IPS-18c (cell line): ENCODE measurements at regions not wholly inside any gene's neighbourhood (a gene's known extent, or its start where the extent isn't known, plus 50 kb on each side); places are given as distances from the start of the nearest gene placed in this dataset.
"Not testable (repeated sequence)": the region's sequence is repeated elsewhere in the genome, so short reads cannot be mapped to it uniquely, and the experiment has no call there.

Source experiments
- H3K4me3 ChIP-seq: 2 replicates; pipeline ENCODE4 v1.7.0; 2013; ENCODE audit warnings: low read depth, mild to moderate bottlenecking, low read length, moderate library complexity; ENCODE audit not compliant: insufficient read depth
- H3K9me3 ChIP-seq: one replicate; pipeline ENCODE4 v1.6.1; 2013; ENCODE audit warnings: mild to moderate bottlenecking, low read length, moderate library complexity; ENCODE audit not compliant: control insufficient read depth, insufficient read depth

GRCh38 chr1:68745011-68745410, 248.1 kb upstream of the DEPDC1 start:
- H3K9me3 ChIP-seq: peaks cover 4% of the 10 kb centered on the region
- H3K4me3 ChIP-seq: no peak overlapping the region

GRCh38 chr1:68745451-68745850, 248.6 kb upstream of the DEPDC1 start:
- Histone ChIP-seq H3K4me3 (no peak overlapping the region), H3K9me3 (peaks cover 4% of the 10 kb centered on the region)

- H3K9me3 ChIP-seq: peaks cover 4% of the 10 kb centered on the region
Measured at GRCh38 chr1:68746378-68746777, 249.5 kb upstream of the DEPDC1 start.

GRCh38 chr1:68751723-68752122, 254.8 kb upstream of the DEPDC1 start:
- Histone ChIP-seq H3K4me3 (no peak overlapping the region), H3K9me3 (no peaks in the 10 kb centered on the region)

More at GRCh38 chr1:68746378-68746777, 249.5 kb upstream of the DEPDC1 start:
- no peak overlapping the region for H3K4me3 ChIP-seq

- H3K9me3 ChIP-seq: no peaks in the 10 kb centered on the region
- no peak overlapping the region for H3K4me3 ChIP-seq
Measured at GRCh38 chr1:68758666-68759209, 261.9 kb upstream of the DEPDC1 start.

GRCh38 chr1:68767941-68768340, 271.1 kb upstream of the DEPDC1 start:
- no peak overlapping the region for H3K4me3 ChIP-seq

GRCh38 chr1:68770817-68771216, 273.9 kb upstream of the DEPDC1 start:
- H3K9me3 ChIP-seq: no peaks in the 10 kb centered on the region
- H3K4me3 ChIP-seq: no peak overlapping the region

More at GRCh38 chr1:68767941-68768340, 271.1 kb upstream of the DEPDC1 start:
- H3K9me3 ChIP-seq: no peaks in the 10 kb centered on the region

- H3K9me3 ChIP-seq: peaks cover 5% of the 10 kb centered on the region
- H3K4me3 ChIP-seq: no peak overlapping the region
Measured at GRCh38 chr1:68777851-68778250, 281.0 kb upstream of the DEPDC1 start.

GRCh38 chr1:68779841-68780240, 283.0 kb upstream of the DEPDC1 start:
- H3K9me3 ChIP-seq, H3K4me3 ChIP-seq: not testable (repeated sequence)

- Histone ChIP-seq H3K9me3 (peaks cover 5% of the 10 kb centered on the region), H3K4me3 (no peak overlapping the region)
Measured at GRCh38 chr1:68780919-68781318, 284.0 kb upstream of the DEPDC1 start.

- Histone ChIP-seq H3K9me3 (peaks cover 5% of the 10 kb centered on the region), H3K4me3 (no peak overlapping the region)
Measured at GRCh38 chr1:68782890-68783289, 286.0 kb upstream of the DEPDC1 start.

- H3K9me3 ChIP-seq: no peaks in the 10 kb centered on the region
- H3K4me3 ChIP-seq: no peak overlapping the region
Measured at GRCh38 chr1:68785328-68785727, 288.4 kb upstream of the DEPDC1 start.

GRCh38 chr1:68788762-68789161, 291.9 kb upstream of the DEPDC1 start:
- no peaks in the 10 kb centered on the region for H3K9me3 ChIP-seq
- no peak overlapping the region for H3K4me3 ChIP-seq

GRCh38 chr1:68791800-68792199, 294.9 kb upstream of the DEPDC1 start:
- Histone ChIP-seq H3K9me3 (no peaks in the 10 kb centered on the region), H3K4me3 (no peak overlapping the region)

- Histone ChIP-seq H3K9me3 (no peaks in the 10 kb centered on the region), H3K4me3 (no peak overlapping the region)
Measured at GRCh38 chr1:68795956-68796355, 299.1 kb upstream of the DEPDC1 start.

GRCh38 chr1:68796888-68797287, 300.0 kb upstream of the DEPDC1 start:
- no peak overlapping the region for H3K4me3 ChIP-seq
- H3K9me3 ChIP-seq: no peaks in the 10 kb centered on the region

- no peak overlapping the region for H3K4me3 ChIP-seq
- H3K9me3 ChIP-seq: no peaks in the 10 kb centered on the region
Measured at GRCh38 chr1:68798071-68798470, 301.2 kb upstream of the DEPDC1 start.

- no peak overlapping the region for H3K4me3 ChIP-seq
- no peaks in the 10 kb centered on the region for H3K9me3 ChIP-seq
Measured at GRCh38 chr1:68799096-68799495, 302.2 kb upstream of the DEPDC1 start.

- Histone ChIP-seq H3K4me3 (no peak overlapping the region), H3K9me3 (no peaks in the 10 kb centered on the region)
Measured at GRCh38 chr1:68800182-68800581, 303.3 kb upstream of the DEPDC1 start.
